ENCODE measurements at regions not wholly inside any gene's neighbourhood (a gene's known extent, or its start where the extent isn't known, plus 50 kb on each side); places are given as distances from the start of the nearest gene placed in this dataset.

GRCh38 chr15:45863881-45864580 lies 229.2 kb downstream of the SQOR start:
- TF ChIP-seq CTCF (IDR thresholded peaks at IDR 0.05; ENCODE audit: insufficient read depth, low read depth, low read length) (no peak), EZH2 (IDR thresholded peaks at IDR 0.05; ENCODE audit: insufficient read depth, low read length) (no peak)

Data from astrocyte (in vitro differentiated cells and primary cell).